HCT116 (cell line): ENCODE measurements at regions not wholly inside any gene's neighbourhood (a gene's known extent, or its start where the extent isn't known, plus 50 kb on each side); places are given as distances from the start of the nearest gene placed in this dataset.

Source experiments
- ATAC-seq: fragments of 200-7000 bp; cut with Tn5 transposase; 2 replicates; pipeline ENCODE4 v1.9.1; 2020; ENCODE audit warnings: mild to moderate bottlenecking, moderate library complexity
- BruUV-seq: library from RNA; stranded (reverse); fragments of 400-500 nt; replicated peaks from 2 replicates; lab custom pipeline; 2021; lab: Mats Ljungman, UMichigan
- CTCF ChIA-PET: fragments of 300-600 bp; sonication (Branson Sonifier 250); formaldehyde crosslinking; loops from one replicate; lab custom pipeline; 2021; ENCODE audit warnings: antibody characterized with exemption; lab: Charles Lee
- POLR2A ChIA-PET: fragments of 300-600, 350-600 bp; sonication (Branson Sonifier 250); formaldehyde crosslinking; loops from one replicate; lab custom pipeline; 2021; ENCODE audit warnings: antibody characterized with exemption; lab: Charles Lee
- RAD21 ChIA-PET, 2 experiments: fragments of 300-600 bp; sonication (Branson Sonifier 250); formaldehyde crosslinking; loops; one replicate each; lab custom pipeline; 2023; ENCODE audit warnings: low total read pairs in 2 of 2; ENCODE audit not compliant: uncharacterized antibody in 2 of 2, unreplicated experiment in 2 of 2, low non-redundant PET in 1 of 2; lab: Charles Lee
- DNase-seq: peaks from one replicate; pipeline ENCODE4 v3.0.0-alpha.2; 2010; ENCODE audit warnings: low read depth, low spot score
- H2AFZ ChIP-seq: fragments of 200-600 bp; shearing (Covaris generic), sonication (generic); 2 replicates; pipeline ENCODE4 v1.6.1; 2017; ENCODE audit warnings: low read depth, mixed run types, mixed read lengths, antibody characterized with exemption, low read length; ENCODE audit not compliant: poor library complexity, severe bottlenecking
- H3K27ac ChIP-seq: 2 replicates; pipeline ENCODE4 v1.5.1; 2012; ENCODE audit warnings: low read depth, low read length
- H3K27me3 ChIP-seq: fragments of 200-600 bp; sonication (generic); 2 replicates; pipeline ENCODE4 v1.6.1; 2016; ENCODE audit warnings: mixed run types, low read length, mixed read lengths; ENCODE audit not compliant: insufficient read depth
- H3K36me3 ChIP-seq, 2 experiments: fragments of 200-500 bp in 1 of 2; fragments of 200-600 bp in 1 of 2; sonication (Bioruptor generic) in 1 of 2; sonication (generic) in 1 of 2; 2 replicates each; pipeline versions ENCODE4 v1.5.1 to v1.6.1; 2014 to 2016; ENCODE audit warnings: low read length in 2 of 2, inconsistent platforms in 1 of 2, mixed read lengths in 1 of 2, mixed run types in 1 of 2; ENCODE audit not compliant: insufficient read depth in 2 of 2, control insufficient read depth in 1 of 2
- H3K4me1 ChIP-seq, 2 experiments: fragments of 200-600 bp in 1 of 2; sonication (generic) in 1 of 2; 2 replicates each; pipeline versions ENCODE4 v1.5.1 to v1.6.1; 2012 to 2017; ENCODE audit warnings: low read length in 2 of 2, inconsistent platforms in 1 of 2, mild to moderate bottlenecking in 1 of 2, mixed read lengths in 1 of 2, mixed run types in 1 of 2, moderate library complexity in 1 of 2; ENCODE audit not compliant: insufficient read depth in 2 of 2, control insufficient read depth in 1 of 2
- H3K4me2 ChIP-seq: fragments of 200-600 bp; sonication (generic); 2 replicates; pipeline ENCODE4 v1.6.1; 2017; ENCODE audit warnings: mixed run types, low read length, mixed read lengths
- H3K4me3 ChIP-seq, 2 experiments: fragments of 200-600 bp in 1 of 2; sonication (generic) in 1 of 2; replicated peaks in 1 of 2; 2 replicates each; pipeline ENCODE4 v1.5.1; 2011 to 2016; ENCODE audit warnings: low read length in 2 of 2, control low read depth in 1 of 2, low read depth in 1 of 2, mild to moderate bottlenecking in 1 of 2, mixed read lengths in 1 of 2, mixed run types in 1 of 2
- H3K79me2 ChIP-seq: fragments of 200-600 bp; sonication (generic); 2 replicates; pipeline ENCODE4 v1.6.1; 2017; ENCODE audit warnings: mild to moderate bottlenecking, mixed run types, low read length, moderate library complexity, mixed read lengths; ENCODE audit not compliant: insufficient read depth
- H3K9ac ChIP-seq: fragments of 200-600 bp; sonication (generic); 2 replicates; pipeline ENCODE4 v1.6.1; 2016; ENCODE audit warnings: low read length, mixed read lengths
- H3K9me2 ChIP-seq: fragments of 200-600 bp; sonication (generic), shearing (Covaris generic); 2 replicates; pipeline ENCODE4 v1.6.1; 2017; ENCODE audit warnings: mixed run types, mild to moderate bottlenecking, moderate library complexity; ENCODE audit not compliant: insufficient read depth
- H3K9me3 ChIP-seq, 2 experiments: fragments of 200-500 bp in 1 of 2; fragments of 200-600 bp in 1 of 2; sonication (Bioruptor generic) in 1 of 2; sonication (generic) in 1 of 2; 2 replicates each; pipeline ENCODE4 v1.6.1; 2014 to 2017; ENCODE audit warnings: low read length in 2 of 2, mixed read lengths in 2 of 2, inconsistent platforms in 1 of 2, low read depth in 1 of 2, mild to moderate bottlenecking in 1 of 2, mixed run types in 1 of 2, moderate library complexity in 1 of 2; ENCODE audit not compliant: control insufficient read depth in 1 of 2, insufficient read depth in 1 of 2
- H4K20me1 ChIP-seq: fragments of 200-600 bp; sonication (generic), shearing (Covaris generic); 2 replicates; pipeline ENCODE4 v1.6.1; 2017; ENCODE audit warnings: mixed run types, mild to moderate bottlenecking, moderate library complexity; ENCODE audit not compliant: insufficient read depth
- CBX3 ChIP-seq: IDR thresholded peaks from 2 replicates; pipeline ENCODE4 v1.6.1; 2012; ENCODE audit warnings: low read depth
- CEBPB ChIP-seq: IDR thresholded peaks from 2 replicates; pipeline ENCODE4 v1.6.1; 2012; ENCODE audit warnings: low read depth
- EGR1 ChIP-seq: IDR thresholded peaks from 2 replicates; pipeline ENCODE4 v1.6.1; 2012; ENCODE audit warnings: low read depth
- EZH2 ChIP-seq: fragments of 200-600 bp; sonication (generic); IDR thresholded peaks from 2 replicates; pipeline ENCODE4 v1.6.1; 2017; ENCODE audit warnings: antibody characterized with exemption, mixed run types
- EZH2phosphoT487 ChIP-seq: fragments of 200-600 bp; IDR thresholded peaks from 2 replicates; pipeline ENCODE4 v1.6.1; 2018; ENCODE audit warnings: antibody characterized with exemption, borderline replicate concordance
- JUND ChIP-seq: IDR thresholded peaks from 2 replicates; pipeline ENCODE4 v1.6.1; 2012
- MAX ChIP-seq: IDR thresholded peaks from 2 replicates; pipeline ENCODE4 v1.6.1; 2012
- POLR2A ChIP-seq: IDR thresholded peaks from 2 replicates; pipeline ENCODE4 v1.7.0; 2011; ENCODE audit warnings: borderline replicate concordance; ENCODE audit not compliant: insufficient read depth, insufficient read length; ENCODE audit errors: extremely low read depth
- POLR2AphosphoS5 ChIP-seq: IDR thresholded peaks from 2 replicates; pipeline ENCODE4 v1.6.1; 2011; ENCODE audit warnings: mild to moderate bottlenecking, low read depth, low read length, moderate library complexity
- RAD21 ChIP-seq: IDR thresholded peaks from 2 replicates; pipeline ENCODE4 v1.6.1; 2012; ENCODE audit warnings: low read depth, mild to moderate bottlenecking
- SIN3A ChIP-seq: IDR thresholded peaks from 2 replicates; pipeline ENCODE4 v1.6.1; 2012; ENCODE audit warnings: low read depth
- SP1 ChIP-seq: IDR thresholded peaks from 2 replicates; pipeline ENCODE4 v1.6.1; 2012; ENCODE audit warnings: low read depth
- TCF7L2 ChIP-seq: IDR thresholded peaks from 2 replicates; pipeline ENCODE4 v1.7.0; 2011; ENCODE audit warnings: borderline replicate concordance, inconsistent platforms; ENCODE audit not compliant: insufficient read depth, insufficient read length; ENCODE audit errors: extremely low read depth
- YY1 ChIP-seq: IDR thresholded peaks from 2 replicates; pipeline ENCODE4 v1.6.1; 2011; ENCODE audit warnings: low read length, low read depth, moderate library complexity, mild to moderate bottlenecking; ENCODE audit not compliant: insufficient replicate concordance; ENCODE audit errors: extremely low read depth
- ZBTB33 ChIP-seq: IDR thresholded peaks from 2 replicates; pipeline ENCODE4 v1.6.1; 2011; ENCODE audit warnings: mild to moderate bottlenecking, low read length, moderate library complexity; ENCODE audit not compliant: insufficient replicate concordance; ENCODE audit errors: extremely low read depth
- ZNF274 ChIP-seq: fragments of 200-500 bp; sonication (Bioruptor generic); IDR thresholded peaks from 2 replicates; pipeline ENCODE4 v1.6.1; 2014; ENCODE audit warnings: mild to moderate bottlenecking, low read depth, low read length, inconsistent platforms
- intact Hi-C: fragments of 100-400 bp; cut with micrococcal nuclease; formaldehyde crosslinking; loops from 2 replicates; pipeline ENCODE4 v1.10.0; 2022

- POLR2A ChIA-PET = no interaction called here
- Histone ChIP-seq H3K27ac (no peak overlapping the region; the same call in 1 of the 2 replicates), H3K4me1 (no peaks in the 10 kb centered on the region), H3K36me3 (peaks cover 0 to 37% of the 10 kb centered on the region in 2 experiments; a peak in 2 of 4 replicates), H4K20me1 (no peaks in the 10 kb centered on the region; the same call in 1 of the 2 replicates), H3K4me2 (no peak overlapping the region), H2AFZ (no peak overlapping the region), H3K4me3 (no peak overlapping the region), H3K9me3 (peaks cover 17 to 21% of the 10 kb centered on the region in 2 experiments; a peak in 2 of 4 replicates), H3K9me2 (no peaks in the 10 kb centered on the region), H3K27me3 (no peaks in the 10 kb centered on the region), H3K79me2 (peaks cover 71% of the 10 kb centered on the region), H3K9ac (no peak overlapping the region)
- ATAC-seq = no peak
- RAD21 ChIA-PET = no interaction called here
- CTCF ChIA-PET = interaction anchor here (0.7 kb wide), 1 partner anchor 9 kb away, joined by 3 read pairs; no protein-coding TSS in a partner anchor
- no TSS peak for BruUV-seq
- intact Hi-C loops = no loop called here
- DNase-seq = no peak
- TF ChIP-seq EGR1 (no peak), POLR2AphosphoS5 (no peak), SIN3A (no peak), TCF7L2 (no peak), MAX (no peak), POLR2A (no peak), RAD21 (no peak), ZBTB33 (no peak), EZH2phosphoT487 (no peak), CEBPB (no peak), JUND (no peak), CBX3 (no peak), SP1 (no peak), YY1 (no peak), ZNF274 (no peak), EZH2 (no peak)
These were observed 68.8 kb upstream of the CIBAR2 start for GRCh38 chr16:85180827-85181738.
